Mucosa of gallbladder (tissue), 1 donor: ENCODE measurements at regions not wholly inside any gene's neighbourhood (a gene's known extent, or its start where the extent isn't known, plus 50 kb on each side); places are given as distances from the start of the nearest gene placed in this dataset.

Experiments used
- DNase-seq: peaks from one replicate; pipeline ENCODE4 v3.0.0-alpha.2; 2020; ENCODE audit warnings: low spot score
- donor health status: DM: no; HTN: no; CAD: no.

GRCh38 chr2:74735009-74735408 lies 81.0 kb downstream of the SEMA4F start:
- no peak for DNase-seq

DNA sequence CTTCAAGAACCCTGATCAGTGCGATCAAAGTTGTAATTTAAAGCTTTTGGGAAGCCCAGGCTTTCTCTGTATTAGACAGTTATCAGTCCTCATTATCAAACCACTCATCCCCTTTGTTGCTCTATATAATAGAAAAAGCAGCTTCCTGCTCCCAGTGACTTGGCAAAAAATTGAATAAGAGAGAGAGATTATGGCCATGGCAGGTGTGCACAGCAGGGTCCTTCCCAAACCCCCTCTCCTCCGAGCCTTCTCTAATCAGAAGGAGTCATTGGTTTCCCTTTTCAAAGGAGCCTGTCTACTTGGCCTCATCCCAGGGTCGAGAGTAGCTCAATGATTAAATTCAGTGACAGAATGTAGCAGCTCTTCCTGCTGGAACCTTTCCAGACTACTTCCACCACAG lies 81.5 kb downstream of the SEMA4F start:
- no peak for DNase-seq

DNA sequence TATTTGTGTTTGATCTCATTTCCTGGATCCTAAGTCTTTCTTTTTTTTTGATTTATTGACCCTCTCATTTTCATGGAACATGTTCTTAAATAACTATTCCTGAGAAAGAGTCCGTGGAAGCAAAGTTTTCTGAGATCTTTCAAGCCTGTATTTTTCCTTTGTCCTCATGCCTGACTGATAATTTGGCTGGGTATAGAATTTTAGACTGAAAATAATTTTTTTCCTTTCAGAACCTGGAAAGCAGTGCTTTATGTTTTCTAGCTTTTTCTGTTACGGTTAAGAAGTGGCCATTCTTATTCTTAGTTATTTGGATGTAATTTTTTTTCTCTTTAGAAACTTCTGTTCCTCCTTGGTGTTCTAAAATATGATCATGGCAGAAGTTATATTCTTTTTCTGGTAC lies 82.5 kb downstream of the SEMA4F start:
- DNase-seq: no peak

DNA sequence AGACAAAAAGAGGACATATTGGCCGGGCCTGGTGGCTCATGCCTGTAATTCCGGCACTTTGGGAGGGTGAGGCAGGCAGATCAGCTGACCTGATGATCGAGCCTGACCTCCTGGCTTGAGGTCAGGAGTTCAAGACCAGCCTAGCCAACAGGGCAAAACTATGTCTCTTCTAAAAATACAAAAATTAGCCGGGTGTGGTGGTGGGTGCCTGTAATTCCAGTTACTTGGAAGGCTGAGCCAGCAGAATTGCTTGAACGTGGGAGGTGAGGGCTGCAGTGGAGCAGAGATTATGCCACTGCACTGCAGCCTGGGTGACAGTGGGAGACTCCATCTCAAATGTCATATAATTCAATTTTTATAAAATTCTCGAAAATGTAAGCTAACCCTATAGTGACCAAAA lies 84.5 kb downstream of the SEMA4F start:
- DNase-seq: no peak

DNA sequence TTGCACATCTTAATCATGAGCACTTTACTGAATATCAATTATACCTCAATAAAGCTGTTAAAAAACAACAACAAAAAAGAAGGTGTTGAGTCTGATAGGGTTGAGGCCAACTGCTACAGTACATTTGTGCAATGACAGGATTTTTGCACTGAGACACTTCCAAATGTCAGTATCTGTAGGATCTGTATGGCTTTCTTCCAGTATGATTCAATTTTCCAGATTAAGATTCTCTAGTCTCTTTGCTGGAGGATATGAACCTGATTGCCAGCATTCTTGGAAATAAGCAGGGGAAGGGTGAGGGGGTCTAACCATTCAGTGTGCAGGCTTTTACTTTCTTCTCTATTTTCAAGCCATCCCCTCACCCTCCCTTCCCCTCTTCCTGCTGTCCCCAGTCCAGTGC lies 85.1 kb downstream of the SEMA4F start:
- no peak for DNase-seq

GRCh38 chr2:74739733-74740241 lies 85.7 kb downstream of the SEMA4F start:
- no peak for DNase-seq

DNA sequence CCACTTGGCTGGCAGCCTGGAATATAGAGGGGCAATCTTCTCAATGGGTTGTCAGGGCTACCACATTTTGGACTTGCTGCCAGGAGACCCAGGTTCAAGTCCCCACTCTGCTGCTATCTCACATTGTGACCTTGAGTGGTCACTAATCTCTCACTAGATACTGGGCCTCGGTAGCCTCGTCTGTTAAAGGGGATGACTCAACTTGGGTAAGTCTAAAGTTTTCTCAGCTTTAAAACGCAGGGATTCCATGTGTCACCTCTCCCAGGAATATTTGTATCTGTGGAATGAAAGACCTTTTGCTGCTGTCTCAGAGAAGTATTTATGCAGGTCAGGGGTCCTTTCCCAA lies 86.3 kb downstream of the SEMA4F start:
- DNase-seq: no peak

- DNase-seq: peak; percentile 67
Measured at GRCh38 chr2:74740741-74741431, 86.8 kb downstream of the SEMA4F start.

GRCh38 chr2:74741629-74742028 lies 87.6 kb downstream of the SEMA4F start:
- DNase-seq: no peak

GRCh38 chr2:74742471-74742870 lies 88.4 kb downstream of the SEMA4F start:
- DNase-seq: no peak

GRCh38 chr2:74743039-74743438 lies 89.0 kb downstream of the SEMA4F start:
- no peak for DNase-seq

GRCh38 chr2:74743778-74744177 lies 89.7 kb downstream of the SEMA4F start:
- no peak for DNase-seq

GRCh38 chr2:74744731-74745515 lies 89.0 kb upstream of the HK2 start:
- DNase-seq: no peak

DNA sequence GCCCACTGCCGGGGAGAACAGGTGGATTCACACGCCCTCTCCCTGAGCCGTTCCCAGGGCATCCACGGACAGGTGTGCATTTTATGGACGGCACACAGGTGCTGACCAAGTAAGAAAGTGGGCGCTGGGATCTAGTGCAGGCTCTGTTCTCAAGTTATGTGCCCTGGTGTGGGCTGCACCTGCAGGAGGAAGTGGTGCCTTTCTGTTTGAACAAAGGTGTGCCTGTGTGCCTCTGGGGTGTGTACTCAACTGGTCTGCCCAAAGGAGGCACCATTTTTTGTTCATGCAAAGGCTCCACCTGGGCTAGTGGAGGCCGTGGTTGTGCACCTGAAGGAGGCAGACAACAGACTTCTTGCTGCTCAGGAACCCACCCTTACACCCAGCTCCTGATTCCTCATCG lies 88.2 kb upstream of the HK2 start:
- DNase-seq: no peak

DNA sequence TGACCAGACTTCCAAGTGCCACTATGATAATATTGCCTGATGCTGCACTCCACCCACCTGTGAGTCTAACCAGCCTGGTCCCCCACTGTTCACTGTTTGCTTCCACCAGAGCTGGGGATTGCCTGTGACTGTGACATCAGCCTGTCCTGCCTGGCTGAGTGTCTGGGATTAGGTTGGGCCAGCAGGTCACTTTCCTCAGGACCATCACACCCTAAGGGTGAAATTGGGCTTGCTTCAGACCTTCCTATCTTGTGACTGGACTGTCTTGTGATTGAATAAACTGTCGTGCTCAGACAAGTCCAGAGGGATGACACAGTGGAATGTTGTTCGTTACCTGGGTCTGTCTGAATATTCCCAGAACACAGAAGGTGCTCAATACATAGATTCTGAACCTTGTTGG lies 87.4 kb upstream of the HK2 start:
- DNase-seq: no peak

- DNase-seq: no peak
Measured at GRCh38 chr2:74747411-74748080, 86.4 kb upstream of the HK2 start.

DNA sequence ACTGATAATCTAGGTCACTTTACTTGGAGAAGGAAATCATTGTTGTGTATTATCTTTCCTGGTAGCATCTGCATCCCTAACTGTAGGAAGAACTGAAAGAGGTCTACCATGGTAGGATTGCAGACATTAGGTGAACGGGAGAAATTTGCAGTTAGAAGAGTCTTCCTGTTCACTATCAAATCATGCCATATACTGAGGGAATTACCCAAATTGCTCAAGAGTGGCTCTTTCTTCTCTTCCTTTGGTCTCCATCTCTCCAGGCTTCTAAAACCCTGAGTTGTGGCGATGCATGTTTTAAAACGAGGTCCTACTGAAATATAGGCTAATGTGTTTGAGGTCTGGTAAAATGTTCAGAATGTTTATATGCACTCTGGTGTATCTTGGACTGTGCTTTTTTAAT lies 85.3 kb upstream of the HK2 start:
- no peak for DNase-seq

- DNase-seq: no peak
Measured at GRCh38 chr2:74749432-74749831, 84.5 kb upstream of the HK2 start.

DNA sequence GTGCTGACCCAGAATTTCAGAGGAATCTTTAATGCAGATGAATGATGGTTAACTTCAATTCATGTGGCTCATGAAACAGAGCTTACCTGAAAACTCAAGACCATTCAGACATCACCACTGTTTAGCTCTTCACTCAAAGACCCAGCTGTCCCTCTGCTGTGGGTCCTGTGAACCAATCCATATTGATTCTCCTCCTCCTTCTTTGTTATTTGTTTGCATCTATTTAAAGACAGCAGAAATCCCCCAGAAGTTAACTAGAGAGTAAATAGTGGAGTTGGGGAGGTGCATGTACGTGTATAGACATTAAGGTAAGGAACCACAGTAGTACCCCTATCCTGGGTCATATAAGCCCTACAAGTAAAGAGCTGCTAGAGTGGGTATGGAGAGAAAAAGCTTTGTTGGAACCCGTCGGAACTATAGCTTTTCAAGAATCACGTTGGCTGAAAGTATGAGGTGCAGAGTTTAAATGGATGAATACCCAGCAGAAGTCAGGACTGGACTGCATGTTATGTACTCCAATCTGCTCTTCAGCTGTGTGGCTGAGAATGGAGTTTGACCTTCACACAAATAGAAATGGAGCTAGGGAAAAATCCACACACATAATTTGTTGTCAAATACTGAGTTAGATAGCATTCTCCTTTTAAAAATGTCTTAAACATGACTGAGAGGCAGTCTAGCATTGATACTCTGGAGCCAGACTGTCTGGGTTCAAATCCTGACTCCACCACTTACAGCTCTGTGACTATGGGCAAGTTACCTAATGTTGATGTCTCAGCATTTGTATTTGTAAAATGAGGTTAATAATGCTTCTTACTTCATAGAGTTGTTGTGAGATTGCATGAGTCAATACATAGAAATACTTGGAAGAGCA lies 81.7 kb upstream of the HK2 start:
- no peak for DNase-seq

- no peak for DNase-seq
Measured at GRCh38 chr2:74755386-74755785, 78.5 kb upstream of the HK2 start.

DNA sequence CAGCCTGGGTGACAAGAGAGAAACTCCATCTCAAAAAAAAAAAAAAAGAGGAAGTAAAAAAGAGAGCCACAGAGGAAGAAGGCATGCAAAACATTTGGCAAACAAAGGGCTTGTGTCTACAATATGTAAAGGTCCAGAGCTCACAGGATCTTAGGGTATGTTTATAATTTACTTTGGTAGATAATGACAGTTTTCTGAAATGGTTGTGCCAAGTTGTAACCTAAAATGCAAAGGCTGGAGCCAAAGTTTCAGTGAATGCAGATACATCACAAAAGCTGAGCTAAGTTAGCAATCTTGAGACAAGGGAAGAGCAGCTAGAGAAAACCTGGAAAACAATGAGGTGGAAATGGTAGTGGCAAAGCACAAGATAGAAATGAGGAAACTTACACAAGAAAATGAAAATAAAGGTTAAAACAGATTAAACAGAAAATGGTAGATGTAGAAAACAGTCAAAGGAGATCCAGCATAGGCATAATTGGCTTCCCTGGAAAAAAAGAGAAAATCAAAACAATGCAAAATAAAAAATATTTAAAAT lies 77.5 kb upstream of the HK2 start:
- no peak for DNase-seq

DNA sequence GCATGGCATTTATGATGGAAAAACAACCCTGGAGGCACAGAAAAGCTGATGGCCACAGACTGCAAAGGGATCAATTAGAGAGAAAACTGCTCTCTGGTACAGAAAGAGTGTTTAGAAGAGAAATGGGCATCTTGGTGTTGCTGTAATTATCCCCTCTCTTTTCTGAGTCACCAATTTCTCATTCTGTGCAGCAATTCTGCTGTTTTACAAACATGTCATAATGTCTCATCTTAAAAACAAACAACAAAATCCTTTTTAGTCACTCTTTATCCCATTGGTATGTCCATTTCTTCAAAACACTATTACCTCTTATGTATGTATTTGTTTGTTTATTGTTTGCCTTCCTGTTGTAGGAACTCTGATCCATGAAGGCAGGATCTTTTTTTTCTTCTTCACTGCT lies 73.9 kb upstream of the HK2 start:
- no peak for DNase-seq
